IMR-90 (cell line): ENCODE measurements at regions not wholly inside any gene's neighbourhood (a gene's known extent, or its start where the extent isn't known, plus 50 kb on each side); places are given as distances from the start of the nearest gene placed in this dataset.

Experiments
- ATAC-seq: fragments of 200-7000 bp; cut with Tn5 transposase; 2 replicates; pipeline ENCODE4 v1.9.1; 2020; ENCODE audit warnings: low read depth, mild to moderate bottlenecking, moderate library complexity
- BruUV-seq: library from RNA; stranded (reverse); fragments of 400-500 nt; replicated peaks from 2 replicates; lab custom pipeline; 2021; lab: Mats Ljungman, UMichigan
- CTCF ChIA-PET: fragments of 300-600 bp; formaldehyde crosslinking; extraction: SDS; loops from one replicate; lab custom pipeline; 2021; ENCODE audit warnings: antibody characterized with exemption; lab: Yijun Ruan, JAX
- POLR2A ChIA-PET: fragments of 300-600 bp; sonication (Branson Sonifier 250); formaldehyde crosslinking; loops from one replicate; lab custom pipeline; 2022; ENCODE audit warnings: antibody characterized with exemption; ENCODE audit not compliant: unreplicated experiment; lab: Charles Lee
- DNase-seq: peaks from one replicate; pipeline ENCODE4 v3.0.0; 2013
- H2AFZ ChIP-seq: replicated peaks from 2 replicates; pipeline ENCODE3; 2013; ENCODE audit warnings: low read length, mild to moderate bottlenecking; ENCODE audit not compliant: poor library complexity
- H2AK5ac ChIP-seq: 2 replicates; pipeline ENCODE4 v1.6.1; 2013; ENCODE audit warnings: low read depth, low read length, inconsistent platforms
- H2AK9ac ChIP-seq: replicated peaks from 2 replicates; pipeline ENCODE3; 2013; ENCODE audit warnings: mild to moderate bottlenecking, low read depth, low read length, moderate library complexity; ENCODE audit not compliant: poor library complexity
- H2BK120ac ChIP-seq: 2 replicates; pipeline ENCODE4 v1.6.1; 2013; ENCODE audit warnings: low read depth, low read length, inconsistent platforms
- H2BK15ac ChIP-seq: 3 replicates; pipeline ENCODE4 v1.6.1; 2013; ENCODE audit warnings: low read depth, low read length, inconsistent platforms
- H2BK20ac ChIP-seq: 2 replicates; pipeline ENCODE4 v1.6.1; 2013; ENCODE audit warnings: low read depth, mild to moderate bottlenecking, inconsistent platforms, low read length, moderate library complexity
- H2BK5ac ChIP-seq: 2 replicates; pipeline ENCODE4 v1.6.1; 2013; ENCODE audit warnings: mild to moderate bottlenecking, low read depth, low read length, inconsistent platforms; ENCODE audit not compliant: poor library complexity, severe bottlenecking
- H3K14ac ChIP-seq: replicated peaks from 2 replicates; pipeline ENCODE4 v1.6.1; 2013; ENCODE audit warnings: low read depth, low read length, inconsistent platforms
- H3K18ac ChIP-seq: 2 replicates; pipeline ENCODE4 v1.6.1; 2013; ENCODE audit warnings: low read depth, low read length, control low read depth
- H3K23ac ChIP-seq: 2 replicates; pipeline ENCODE4 v1.6.1; 2013; ENCODE audit warnings: low read depth, low read length, inconsistent platforms
- H3K27ac ChIP-seq: 2 replicates; pipeline ENCODE4 v1.5.1; 2013; ENCODE audit warnings: mild to moderate bottlenecking, control low read depth, low read length; ENCODE audit not compliant: insufficient read depth
- H3K27me3 ChIP-seq: 2 replicates; pipeline ENCODE4 v1.6.1; 2013; ENCODE audit warnings: low read length; ENCODE audit not compliant: control insufficient read depth, insufficient read depth
- H3K36me3 ChIP-seq: 2 replicates; pipeline ENCODE4 v1.6.1; 2013; ENCODE audit warnings: low read length, mixed read lengths; ENCODE audit not compliant: control insufficient read depth, insufficient read depth
- H3K4ac ChIP-seq: 2 replicates; pipeline ENCODE4 v1.6.1; 2013; ENCODE audit warnings: low read depth, low read length, inconsistent platforms
- H3K4me1 ChIP-seq: 2 replicates; pipeline ENCODE4 v1.6.1; 2013; ENCODE audit warnings: low read length, mixed read lengths; ENCODE audit not compliant: control insufficient read depth, insufficient read depth
- H3K4me2 ChIP-seq: 2 replicates; pipeline ENCODE4 v1.6.1; 2013; ENCODE audit warnings: low read depth, mild to moderate bottlenecking, control low read depth, low read length, moderate library complexity
- H3K4me3 ChIP-seq: 2 replicates; pipeline ENCODE4 v1.5.1; 2013; ENCODE audit warnings: low read depth, mild to moderate bottlenecking, control low read depth, low read length, moderate library complexity; ENCODE audit not compliant: insufficient read depth
- H3K56ac ChIP-seq: 2 replicates; pipeline ENCODE4 v1.6.1; 2013; ENCODE audit warnings: low read length, inconsistent platforms; ENCODE audit not compliant: insufficient read depth; ENCODE audit errors: extremely low read depth
- H3K79me1 ChIP-seq, 2 experiments: 2 replicates each; pipeline ENCODE4 v1.6.1; 2013; ENCODE audit warnings: low read length in 2 of 2, inconsistent platforms in 1 of 2, low read depth in 1 of 2
- H3K9ac ChIP-seq: 2 replicates; pipeline ENCODE4 v1.6.1; 2013; ENCODE audit warnings: low read depth, low read length, control low read depth
- H3K9me1 ChIP-seq: 2 replicates; pipeline ENCODE4 v1.6.1; 2013; ENCODE audit warnings: low read length, inconsistent platforms; ENCODE audit not compliant: insufficient read depth
- H3K9me3 ChIP-seq: 2 replicates; pipeline ENCODE4 v1.6.1; 2013; ENCODE audit warnings: low read length; ENCODE audit not compliant: control insufficient read depth, insufficient read depth
- H4K20me1 ChIP-seq: 2 replicates; pipeline ENCODE4 v1.6.1; 2013; ENCODE audit warnings: low read length, inconsistent platforms; ENCODE audit not compliant: insufficient read depth
- H4K5ac ChIP-seq: 2 replicates; pipeline ENCODE4 v1.6.1; 2013; ENCODE audit warnings: mild to moderate bottlenecking, low read depth, low read length, control low read depth
- H4K8ac ChIP-seq, 2 experiments: 2 replicates each; pipeline ENCODE4 v1.6.1; 2013; ENCODE audit warnings: low read depth in 2 of 2, low read length in 2 of 2, control low read depth in 1 of 2, inconsistent platforms in 1 of 2
- H4K91ac ChIP-seq: 2 replicates; pipeline ENCODE4 v1.6.1; 2013; ENCODE audit warnings: low read depth, low read length, inconsistent platforms; ENCODE audit not compliant: insufficient read depth
- CHD1 ChIP-seq: IDR thresholded peaks from 2 replicates; pipeline ENCODE4 v1.6.1; 2012; ENCODE audit warnings: low read depth, low read length, improper control_type of control experiment
- CTCF ChIP-seq: conservative IDR thresholded peaks from 2 replicates; pipeline ENCODE4 v1.5.1; 2012; ENCODE audit warnings: mild to moderate bottlenecking, low read depth, low read length, improper control_type of control experiment
- MAFK ChIP-seq: IDR thresholded peaks from 2 replicates; pipeline ENCODE4 v1.6.1; 2012; ENCODE audit warnings: low read depth, low read length, improper control_type of control experiment
- MAZ ChIP-seq: IDR thresholded peaks from 2 replicates; pipeline ENCODE4 v1.6.1; 2012; ENCODE audit warnings: low read depth, mild to moderate bottlenecking, low read length, improper control_type of control experiment, moderate library complexity, borderline replicate concordance
- MXI1 ChIP-seq: IDR thresholded peaks from 2 replicates; pipeline ENCODE4 v1.6.1; 2012; ENCODE audit warnings: low read depth, mild to moderate bottlenecking, low read length, moderate library complexity, borderline replicate concordance
- NFE2L2 ChIP-seq: fragments of 150-350 bp; IDR thresholded peaks from 2 replicates; pipeline ENCODE4 v1.6.1; 2016; ENCODE audit warnings: low read depth, mild to moderate bottlenecking, low read length
- POLR2A ChIP-seq: IDR thresholded peaks from 2 replicates; pipeline ENCODE4 v1.6.1; 2012; ENCODE audit warnings: mild to moderate bottlenecking, low read depth, low read length
- RAD21 ChIP-seq: IDR thresholded peaks from 2 replicates; pipeline ENCODE4 v1.6.1; 2012; ENCODE audit warnings: low read length, improper control_type of control experiment
- RCOR1 ChIP-seq: IDR thresholded peaks from 2 replicates; pipeline ENCODE4 v1.6.1; 2012; ENCODE audit warnings: mild to moderate bottlenecking, low read length, improper control_type of control experiment; ENCODE audit not compliant: insufficient replicate concordance
- USF2 ChIP-seq: fragments of 150-350 bp; IDR thresholded peaks from 2 replicates; pipeline ENCODE4 v1.6.1; 2017; ENCODE audit warnings: mild to moderate bottlenecking, antibody characterized with exemption, low read length, low read depth
- WGBS, 2 experiments: methylation state at CpG; one replicate each; pipeline versions ENCODE4 v1.1.5 to v1.1.7; 2013; ENCODE audit warnings: missing lambda C conversion rate in 2 of 2; ENCODE audit not compliant: insufficient read length in 1 of 2; ENCODE audit errors: extremely low coverage in 2 of 2; 5-methylcytosine and 5-hydroxymethylcytosine counted together
- dilution Hi-C: fragments of 300-500 bp; cut with HindIII; formaldehyde crosslinking; loops from one replicate; pipeline ENCODE4 v1.14.3; 2018; ENCODE audit warnings: low sequenced_read_pairs; ENCODE audit not compliant: unreplicated experiment
- in situ Hi-C: fragments of 300-500 bp; cut with MboI; formaldehyde crosslinking; loops from 3 replicates; pipeline ENCODE4 v1.14.3; 2019; ENCODE audit warnings: low sequenced_read_pairs, inconsistent platforms, mixed read lengths
- intact Hi-C: fragments of 100-400 bp; cut with micrococcal nuclease; formaldehyde crosslinking; loops from 2 replicates; pipeline ENCODE4 v1.10.0; 2022

DNA sequence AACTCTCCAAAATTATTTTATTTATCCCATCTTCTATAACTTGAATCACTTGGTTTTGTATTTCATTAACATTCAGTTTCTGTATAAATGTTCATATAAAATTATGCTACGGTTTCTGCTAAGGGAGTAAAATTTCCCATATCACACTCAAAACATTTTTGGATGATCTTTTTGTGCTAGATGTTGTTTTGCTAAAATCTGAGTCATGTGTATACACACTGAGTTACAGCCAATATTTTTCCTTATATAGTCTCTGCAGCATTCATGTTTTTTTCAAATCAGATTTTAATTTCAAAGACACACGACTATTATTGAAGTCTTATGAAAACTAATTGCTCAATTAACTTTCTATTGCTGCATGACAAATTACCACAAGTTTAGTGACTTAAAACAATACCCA lies 54.3 kb upstream of the SLC2A12 start:
- H3K56ac ChIP-seq: peak overlapping the region; percentile 32; the same call in 1 of the 2 replicates
- H3K4ac ChIP-seq: peak overlapping the region; percentile 79
- in situ Hi-C loops: loop anchor here (10.0 kb wide), 1 partner anchor 542 kb away; no protein-coding TSS in a partner anchor
- TF ChIP-seq RAD21 (no peak), NFE2L2 (no peak), USF2 (no peak), RCOR1 (no peak), MAFK (no peak), MXI1 (no peak), MAZ (no peak), CTCF (no peak), POLR2A (no peak), CHD1 (no peak)
- H4K91ac ChIP-seq: peak overlapping the region; percentile 90
- H2BK20ac ChIP-seq: peak overlapping the region; percentile 90
- no CpG with 5 or more reads among the region's 2 CpGs for WGBS, 2 experiments
- 0 out of 2 replicates have a peak, but pooled peaks cover 3% of the 10 kb centered on the region for H3K9me1 ChIP-seq
- H2BK120ac ChIP-seq: peak overlapping the region; percentile 89
- H2AFZ ChIP-seq: no peak overlapping the region
- ChIA-PET POLR2A (no interaction called here), CTCF (no interaction called here)
- H3K9me3 ChIP-seq: no peaks in the 10 kb centered on the region
- H3K36me3 ChIP-seq: no peaks in the 10 kb centered on the region
- H4K5ac ChIP-seq: peak overlapping the region; percentile 82
- H3K18ac ChIP-seq: peak overlapping the region; percentile 58
- peak overlapping the region; percentile 98 for H2BK15ac ChIP-seq
- no peaks in the 10 kb centered on the region for H4K20me1 ChIP-seq
- H3K9ac ChIP-seq: 0 out of 2 replicates have a peak overlapping the region, but pooled peaks have one; percentile 6
- peak; percentile 75 for ATAC-seq
- dilution Hi-C loops: no loop called here
- H3K27me3 ChIP-seq: no peaks in the 10 kb centered on the region
- H2AK5ac ChIP-seq: peak overlapping the region; percentile 90; the same call in 1 of the 2 replicates
- peak overlapping the region; percentile 18; the same call in 1 of the 2 replicates for H3K23ac ChIP-seq
- peak overlapping the region; percentile 9 for H2BK5ac ChIP-seq
- no TSS peak for BruUV-seq
- H3K4me1 ChIP-seq: peaks cover 7% of the 10 kb centered on the region
- peak overlapping the region; percentile 48; the same call in 1 of the 2 replicates for H3K27ac ChIP-seq
- H2AK9ac ChIP-seq: no peak overlapping the region
- H3K4me2 ChIP-seq: no peak overlapping the region; the same call in 1 of the 2 replicates
- H3K14ac ChIP-seq: peak overlapping the region; percentile 50
- intact Hi-C loops: no loop called here
- no peaks in the 10 kb centered on the region for H3K79me1 ChIP-seq
- no peak overlapping the region for H3K4me3 ChIP-seq
- peak overlapping the region; percentile 74 to 78 for H4K8ac ChIP-seq
- DNase-seq: peak; percentile 39
